Neural progenitor cell (in vitro differentiated cells): ENCODE measurements at regions not wholly inside any gene's neighbourhood (a gene's known extent, or its start where the extent isn't known, plus 50 kb on each side); places are given as distances from the start of the nearest gene placed in this dataset.

Experiments used
- EZH2 ChIP-seq: fragments of 200-600 bp; sonication (generic); IDR thresholded peaks from 2 replicates; pipeline ENCODE4 v1.6.1; 2017; ENCODE audit warnings: antibody characterized with exemption, mild to moderate bottlenecking, moderate library complexity
- EZH2phosphoT487 ChIP-seq: fragments of 200-600 bp; sonication (generic); IDR thresholded peaks from 2 replicates; pipeline ENCODE4 v1.6.1; 2017; ENCODE audit warnings: antibody characterized with exemption
- TF ChIP-seq, protein P1 (sequence below): fragments of 200-600 bp; sonication (generic); IDR thresholded peaks from 2 replicates; pipeline ENCODE4 v1.5.1; 2017; ENCODE audit warnings: antibody characterized with exemption, mild to moderate bottlenecking

GRCh38 chr2:176407706-176408105, 138.5 kb downstream of the MTX2 start:
- TF ChIP-seq, protein P1, sequence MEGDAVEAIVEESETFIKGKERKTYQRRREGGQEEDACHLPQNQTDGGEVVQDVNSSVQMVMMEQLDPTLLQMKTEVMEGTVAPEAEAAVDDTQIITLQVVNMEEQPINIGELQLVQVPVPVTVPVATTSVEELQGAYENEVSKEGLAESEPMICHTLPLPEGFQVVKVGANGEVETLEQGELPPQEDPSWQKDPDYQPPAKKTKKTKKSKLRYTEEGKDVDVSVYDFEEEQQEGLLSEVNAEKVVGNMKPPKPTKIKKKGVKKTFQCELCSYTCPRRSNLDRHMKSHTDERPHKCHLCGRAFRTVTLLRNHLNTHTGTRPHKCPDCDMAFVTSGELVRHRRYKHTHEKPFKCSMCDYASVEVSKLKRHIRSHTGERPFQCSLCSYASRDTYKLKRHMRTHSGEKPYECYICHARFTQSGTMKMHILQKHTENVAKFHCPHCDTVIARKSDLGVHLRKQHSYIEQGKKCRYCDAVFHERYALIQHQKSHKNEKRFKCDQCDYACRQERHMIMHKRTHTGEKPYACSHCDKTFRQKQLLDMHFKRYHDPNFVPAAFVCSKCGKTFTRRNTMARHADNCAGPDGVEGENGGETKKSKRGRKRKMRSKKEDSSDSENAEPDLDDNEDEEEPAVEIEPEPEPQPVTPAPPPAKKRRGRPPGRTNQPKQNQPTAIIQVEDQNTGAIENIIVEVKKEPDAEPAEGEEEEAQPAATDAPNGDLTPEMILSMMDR, result no peak
- TF ChIP-seq EZH2phosphoT487, result no peak
- no peak for TF ChIP-seq EZH2
